Femur (tissue), 1 donor: ENCODE measurements at regions not wholly inside any gene's neighbourhood (a gene's known extent, or its start where the extent isn't known, plus 50 kb on each side); places are given as distances from the start of the nearest gene placed in this dataset.

Experiments used
- DNase-seq: peaks from one replicate; pipeline ENCODE4 v3.0.0-alpha.2; 2017

DNA sequence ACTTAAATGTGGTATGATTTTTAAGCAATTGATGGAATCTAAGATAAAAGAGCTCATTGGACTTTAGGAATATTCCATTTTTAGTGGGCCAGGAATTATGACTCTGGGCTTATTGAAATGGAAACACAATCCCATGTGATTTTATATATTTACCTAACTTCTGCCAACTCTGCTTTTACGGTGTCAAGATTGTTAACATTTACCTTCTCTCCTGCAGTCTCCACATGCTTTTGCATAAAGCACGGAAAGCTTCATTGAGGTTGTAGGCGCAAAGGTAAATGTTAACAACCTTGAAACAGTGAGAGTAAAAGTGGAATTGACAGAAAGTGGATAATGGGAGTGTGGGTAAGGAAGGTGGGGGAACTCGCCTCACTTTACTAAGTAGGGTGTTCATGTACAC, 468.1 kb downstream of the PMP22 start:
- DNase-seq: no peak

DNA sequence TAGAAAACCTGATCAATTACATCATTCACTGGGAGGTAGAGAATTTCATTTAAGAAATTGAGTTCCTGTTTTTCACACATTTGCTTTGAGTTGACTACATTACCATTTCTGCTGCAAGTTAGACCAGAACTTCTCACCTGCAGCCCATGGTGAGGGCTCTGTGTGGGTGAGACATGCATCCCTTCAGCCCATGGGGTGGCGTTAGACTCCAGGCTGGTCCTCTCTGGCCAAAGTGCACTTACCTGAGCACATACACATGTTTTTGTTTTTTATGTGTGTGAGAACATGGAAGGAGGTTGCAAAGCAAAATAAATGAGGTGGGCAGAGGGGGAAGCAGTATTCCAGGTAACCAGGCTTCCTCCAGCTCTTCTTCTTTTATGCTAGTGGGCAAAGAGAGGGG, 470.2 kb downstream of the PMP22 start:
- no peak for DNase-seq

DNA sequence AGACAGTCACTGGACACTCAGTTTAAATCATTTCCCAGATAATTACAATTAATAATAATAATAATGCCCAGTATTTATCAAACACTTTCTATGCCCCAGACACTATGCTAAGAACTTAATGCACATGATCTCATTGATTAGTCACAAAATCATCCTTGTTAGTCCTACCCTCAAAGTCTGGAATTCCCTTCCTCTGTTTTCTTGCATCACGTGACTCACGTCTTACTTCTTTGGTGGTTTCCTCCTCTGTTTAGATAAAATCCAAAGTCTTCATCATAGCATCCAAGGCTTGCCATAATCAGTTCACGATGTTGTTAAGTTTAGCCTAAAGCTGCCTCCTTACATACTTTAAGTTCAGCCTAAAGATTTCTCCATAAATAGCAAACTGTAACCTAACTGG, 471.9 kb downstream of the PMP22 start:
- no peak for DNase-seq

DNA sequence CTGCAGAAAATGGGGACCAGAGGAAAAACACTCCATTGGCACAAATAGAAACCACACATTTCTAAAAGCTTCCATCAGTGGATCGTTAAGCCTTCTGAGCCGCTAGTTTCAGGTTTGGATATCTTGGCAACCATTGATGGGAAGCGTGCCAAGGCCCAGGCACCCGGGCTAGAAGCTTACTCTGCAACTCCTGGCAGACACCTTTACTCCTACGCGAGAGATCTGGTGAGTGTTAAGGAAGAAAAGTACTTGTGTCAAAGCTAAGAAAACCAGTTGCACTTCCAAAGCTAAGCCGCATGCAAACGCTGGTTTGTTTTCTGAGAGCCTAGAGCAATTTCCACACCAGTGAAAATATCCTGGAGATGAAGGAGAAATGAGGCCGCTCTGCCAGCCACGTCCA, 472.4 kb downstream of the PMP22 start:
- peak; percentile 59 for DNase-seq

DNA sequence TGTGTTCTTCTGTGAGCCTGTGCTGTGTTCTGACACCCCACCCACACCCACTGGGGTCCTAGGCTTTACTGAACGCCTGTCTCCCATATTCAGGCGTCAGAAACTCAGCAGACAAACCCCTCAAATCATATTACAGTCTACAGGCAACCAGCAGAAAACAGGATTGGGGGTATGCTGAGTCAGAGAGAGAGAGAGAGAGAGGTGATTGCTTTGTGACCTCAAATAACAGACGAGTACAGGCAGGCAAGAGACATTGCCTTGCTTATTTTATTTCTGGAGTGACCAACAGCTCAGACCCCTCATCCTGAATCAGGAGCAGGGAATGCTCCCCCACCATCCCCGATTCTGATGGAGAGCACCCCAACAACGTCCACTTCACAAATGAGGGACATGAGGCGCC, 473.9 kb downstream of the PMP22 start:
- DNase-seq: no peak

DNA sequence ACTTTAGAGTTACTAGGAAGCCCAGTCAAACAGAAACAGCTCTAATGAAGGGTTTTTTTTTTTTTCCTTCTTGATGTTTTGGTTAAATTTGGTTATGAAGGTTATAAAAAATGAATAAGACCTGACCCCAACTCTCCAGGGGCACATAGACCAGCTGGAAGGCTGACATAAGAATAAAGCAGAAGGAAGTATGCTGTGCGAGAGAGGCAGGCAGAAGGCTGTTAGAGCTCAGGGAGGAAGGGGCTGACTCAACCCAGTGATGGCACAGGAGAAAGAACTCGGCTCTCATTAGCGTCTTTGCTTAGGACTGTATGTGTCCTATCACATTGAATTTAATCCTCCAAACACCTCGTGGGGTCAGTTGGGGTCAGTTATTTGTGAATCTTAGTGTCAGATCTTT, 474.6 kb downstream of the PMP22 start:
- peak; percentile 38 for DNase-seq

DNA sequence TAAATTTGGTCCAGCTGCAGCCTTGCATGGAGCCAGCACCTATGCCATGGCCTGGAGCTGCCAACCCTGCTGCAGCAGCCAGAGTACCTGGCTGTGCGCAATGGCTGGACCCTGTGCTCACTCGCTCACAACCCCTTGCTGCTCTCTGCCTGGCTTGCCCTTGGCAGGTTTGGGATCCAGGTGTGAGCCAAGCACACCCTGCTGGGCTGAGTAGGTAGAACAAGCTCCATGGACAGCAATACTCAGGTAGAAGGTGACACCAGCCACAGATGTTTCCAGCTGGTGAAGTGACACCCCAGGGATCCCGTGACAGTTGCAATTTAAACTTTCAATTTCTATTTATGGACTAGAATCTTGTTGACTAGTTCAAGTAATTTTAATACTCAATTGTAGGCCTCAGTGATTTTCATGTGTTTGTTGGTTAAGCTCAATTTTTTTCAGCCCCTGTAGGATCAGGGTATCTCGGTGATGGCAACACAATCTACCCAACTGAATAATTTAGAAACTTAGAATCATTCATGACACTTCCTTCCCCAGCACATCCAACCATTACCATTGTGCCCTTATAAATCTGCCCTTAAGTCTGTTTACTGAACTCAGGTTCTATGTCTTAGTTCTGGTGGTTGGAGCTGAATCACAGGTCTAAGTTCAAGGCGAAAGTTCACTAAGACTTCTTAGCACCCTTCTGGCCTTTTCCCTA, 480.0 kb downstream of the PMP22 start:
- DNase-seq: no peak

DNA sequence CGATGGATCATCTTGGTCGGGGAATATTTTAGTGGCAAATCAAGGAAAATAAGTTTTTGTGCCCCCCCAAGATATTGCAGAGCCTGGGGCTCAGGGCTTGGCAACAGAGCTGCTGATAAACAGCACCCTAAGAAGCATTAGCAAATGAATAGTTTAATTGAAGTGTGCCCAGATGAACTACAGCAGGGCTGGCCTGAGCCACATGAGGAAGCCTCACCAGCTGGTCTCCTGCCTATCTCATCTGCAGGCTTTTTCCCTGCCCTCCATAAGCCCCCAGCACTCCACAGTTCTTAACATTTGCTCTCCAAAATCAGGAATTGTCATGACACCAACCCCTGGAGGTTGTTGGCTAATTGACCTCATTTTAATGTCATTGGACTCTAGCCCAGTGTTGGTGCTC, 480.2 kb downstream of the HS3ST3B1 start:
- no peak for DNase-seq

DNA sequence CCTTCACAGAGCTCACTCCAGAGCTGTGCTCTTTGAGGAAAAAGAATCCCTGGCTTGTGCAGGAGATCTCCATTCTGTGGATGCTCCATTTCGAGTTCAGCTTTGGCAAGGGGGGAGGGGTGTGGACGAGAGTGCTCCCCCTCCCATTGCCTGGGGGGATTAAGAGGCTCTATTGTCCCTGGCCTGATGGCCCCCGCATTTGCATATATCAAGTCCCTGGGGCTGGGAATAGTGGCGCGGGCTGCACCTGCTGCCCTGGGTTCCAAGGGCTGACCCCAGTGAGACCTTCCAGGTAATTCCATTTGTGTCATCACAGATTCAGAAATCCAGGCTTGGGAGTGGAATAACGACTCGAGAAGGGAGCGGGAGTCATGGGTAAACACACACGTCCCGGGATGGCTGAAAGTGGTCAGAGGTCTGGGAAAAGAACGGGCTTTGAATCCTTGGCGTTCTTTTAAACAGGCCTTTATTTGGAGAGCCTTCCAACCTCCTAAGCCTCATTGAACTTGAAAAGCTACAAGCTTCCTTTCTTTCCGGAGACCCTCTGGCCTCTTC, 479.3 kb downstream of the HS3ST3B1 start:
- no peak for DNase-seq

DNA sequence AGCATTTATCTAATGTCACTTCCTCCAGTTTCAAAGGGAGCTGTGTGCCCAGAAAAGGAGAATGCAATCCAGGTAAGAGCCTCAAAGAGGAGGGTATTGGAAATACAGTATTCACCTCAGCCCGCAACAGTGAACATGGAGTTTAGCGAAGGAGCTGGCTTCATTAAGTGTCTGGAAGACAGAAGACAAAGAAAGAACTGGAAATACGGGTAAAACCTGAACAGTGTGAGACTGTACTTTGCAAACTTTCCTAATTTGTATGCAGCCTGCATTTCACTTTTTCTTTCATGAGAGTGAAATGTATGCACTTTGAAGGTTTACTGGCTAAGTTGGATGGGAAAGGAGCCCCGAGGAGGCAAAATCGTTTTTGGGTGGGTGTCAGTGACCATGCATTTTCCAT, 478.4 kb downstream of the HS3ST3B1 start:
- no peak for DNase-seq

DNA sequence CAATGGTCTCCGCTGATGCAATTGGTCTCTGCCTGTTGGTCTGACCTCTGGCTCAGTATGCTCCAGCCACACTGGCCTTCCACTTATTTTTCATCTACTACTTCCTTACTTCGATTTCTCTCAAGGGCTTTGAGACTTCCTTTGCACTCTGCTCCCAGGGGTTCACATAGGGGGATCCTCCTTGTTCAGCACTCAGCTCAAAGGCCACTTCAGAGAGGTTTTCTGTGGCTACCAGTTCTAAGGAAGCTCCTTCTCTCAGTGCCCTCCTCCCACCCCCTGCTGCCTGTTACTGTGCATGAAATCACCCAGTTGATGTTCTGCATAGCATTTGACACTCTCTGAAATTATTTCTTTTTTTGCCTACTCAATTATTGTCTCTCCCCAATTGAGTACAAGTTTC, 476.4 kb downstream of the HS3ST3B1 start:
- DNase-seq: no peak

DNA sequence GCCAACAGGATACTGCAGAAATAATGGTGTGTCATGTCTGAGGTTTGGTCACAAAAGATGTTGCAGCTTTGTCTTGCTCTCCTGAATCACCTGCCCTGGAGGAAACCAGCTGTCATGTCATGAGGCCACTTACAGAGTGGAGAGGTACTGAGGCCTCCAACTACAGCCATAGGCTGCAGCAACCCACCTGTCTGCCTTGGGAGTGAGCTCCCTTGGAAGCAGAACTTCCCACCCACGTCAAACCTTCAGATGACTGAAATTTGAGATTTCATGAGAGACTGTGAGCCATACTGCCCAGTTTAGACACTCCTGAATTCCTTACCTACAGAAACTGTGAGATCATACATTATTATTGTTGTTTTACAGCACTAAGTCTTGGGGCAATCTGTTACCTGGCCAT, 475.9 kb downstream of the HS3ST3B1 start:
- DNase-seq: no peak

DNA sequence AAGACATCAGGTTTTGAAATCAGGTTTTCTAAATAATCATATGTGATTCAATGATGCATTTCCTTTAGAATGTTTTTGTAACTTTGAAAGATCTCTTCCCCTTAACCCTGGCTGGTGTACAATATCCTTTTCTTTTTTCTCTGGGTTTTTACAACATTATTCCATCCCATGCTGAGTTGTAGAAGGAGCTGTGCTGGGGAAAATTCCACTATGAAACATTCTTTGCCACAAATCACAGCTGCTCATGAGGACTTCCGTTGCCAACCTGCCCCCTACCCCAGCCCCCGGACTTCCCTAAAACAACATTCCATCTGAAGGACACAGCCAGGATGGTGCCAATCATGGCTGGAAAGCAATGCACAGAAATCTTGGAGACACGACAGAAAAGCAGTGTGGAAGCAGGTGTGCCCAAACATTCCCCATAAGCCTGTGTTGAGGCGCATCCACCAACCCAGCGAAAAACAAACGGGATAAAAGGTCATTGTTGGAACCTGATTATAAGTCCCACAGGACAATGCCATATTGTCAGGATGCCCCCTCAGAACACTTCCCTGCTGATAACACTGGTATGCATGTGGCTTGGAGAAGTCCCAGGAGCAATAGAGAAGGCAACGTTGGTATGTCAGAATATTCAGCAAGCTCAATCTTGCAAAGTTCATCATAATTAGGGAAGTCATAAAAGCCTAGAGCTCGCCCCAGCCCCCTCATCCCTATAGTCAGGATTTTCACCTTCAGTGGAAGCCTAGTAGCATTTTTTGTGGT, 475.0 kb downstream of the HS3ST3B1 start:
- peak; percentile 36 for DNase-seq

DNA sequence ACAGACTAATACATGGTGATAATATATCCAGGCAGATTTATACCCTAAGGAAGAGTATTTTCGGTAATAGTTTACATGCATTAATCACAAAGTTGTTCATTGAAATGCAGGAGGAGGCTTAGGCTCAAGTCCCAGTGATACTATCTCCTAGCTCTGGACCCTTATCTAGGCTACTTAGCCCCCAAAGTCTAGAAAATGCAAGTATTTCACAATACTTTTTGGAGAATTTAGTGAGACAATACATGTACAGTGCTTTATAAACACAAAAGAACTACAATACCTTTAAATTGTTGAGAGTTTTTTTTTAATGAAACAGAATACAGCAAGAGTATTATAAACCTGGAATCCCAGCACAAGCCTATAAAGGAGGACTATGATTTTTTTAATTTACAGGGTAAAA, 473.9 kb downstream of the HS3ST3B1 start:
- DNase-seq: no peak

DNA sequence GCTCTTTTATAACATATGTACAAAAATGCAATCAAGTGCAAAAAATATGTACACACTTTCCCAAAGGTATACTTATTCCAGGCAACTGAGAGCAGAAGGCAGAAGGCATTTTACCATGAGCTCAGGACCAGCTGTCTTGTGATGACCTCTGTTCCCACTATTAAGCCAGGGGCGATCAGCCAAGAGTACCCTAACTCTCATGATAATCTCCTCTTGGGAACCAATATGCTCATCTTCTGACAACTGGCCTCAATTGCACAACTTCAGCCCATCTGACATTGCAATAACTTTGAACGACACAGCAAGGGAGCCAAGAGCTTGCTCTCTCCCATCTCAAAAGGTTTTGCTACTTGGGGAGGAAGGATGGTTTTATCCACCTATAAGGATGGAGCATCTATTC, 471.9 kb downstream of the HS3ST3B1 start:
- no peak for DNase-seq

DNA sequence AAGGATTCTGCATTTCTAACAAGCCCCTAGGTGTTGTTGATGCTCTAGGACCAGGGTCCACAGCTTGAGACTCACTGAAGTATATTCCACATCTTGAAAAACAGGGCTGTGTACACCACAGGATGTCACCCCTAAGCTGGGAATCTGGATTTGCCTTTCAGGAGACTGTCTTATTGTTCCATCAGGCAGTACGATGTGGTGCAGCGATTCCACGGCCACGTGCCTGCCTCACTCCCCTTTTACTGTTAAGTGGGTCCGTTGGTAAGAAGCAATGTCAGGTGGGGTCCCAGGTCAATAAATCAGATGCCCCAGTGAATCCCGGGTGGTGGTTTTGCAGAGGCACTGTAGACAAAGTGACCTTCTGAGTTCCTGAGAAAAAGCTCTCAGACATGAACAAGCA, 470.7 kb downstream of the HS3ST3B1 start:
- DNase-seq: no peak

DNA sequence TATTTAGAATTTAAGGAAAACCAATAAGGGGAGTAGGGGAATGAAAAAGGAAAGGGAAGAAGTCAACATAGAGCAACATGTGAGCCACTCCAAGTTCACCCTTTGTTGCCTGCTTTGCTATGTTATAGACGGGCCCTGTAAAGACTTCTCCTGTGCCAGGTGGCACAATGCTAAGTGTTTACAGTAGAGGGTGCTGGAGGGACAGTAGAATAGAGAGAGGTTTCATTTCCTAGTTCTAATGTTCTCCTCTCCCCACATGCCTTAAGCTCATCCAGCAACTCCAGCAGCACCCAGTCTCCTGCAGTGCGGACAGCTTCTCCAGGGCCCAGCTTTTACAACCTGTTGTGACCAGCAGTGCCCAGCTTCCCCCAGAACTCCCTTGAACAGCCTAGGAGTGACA, 468.0 kb downstream of the HS3ST3B1 start:
- DNase-seq: no peak

DNA sequence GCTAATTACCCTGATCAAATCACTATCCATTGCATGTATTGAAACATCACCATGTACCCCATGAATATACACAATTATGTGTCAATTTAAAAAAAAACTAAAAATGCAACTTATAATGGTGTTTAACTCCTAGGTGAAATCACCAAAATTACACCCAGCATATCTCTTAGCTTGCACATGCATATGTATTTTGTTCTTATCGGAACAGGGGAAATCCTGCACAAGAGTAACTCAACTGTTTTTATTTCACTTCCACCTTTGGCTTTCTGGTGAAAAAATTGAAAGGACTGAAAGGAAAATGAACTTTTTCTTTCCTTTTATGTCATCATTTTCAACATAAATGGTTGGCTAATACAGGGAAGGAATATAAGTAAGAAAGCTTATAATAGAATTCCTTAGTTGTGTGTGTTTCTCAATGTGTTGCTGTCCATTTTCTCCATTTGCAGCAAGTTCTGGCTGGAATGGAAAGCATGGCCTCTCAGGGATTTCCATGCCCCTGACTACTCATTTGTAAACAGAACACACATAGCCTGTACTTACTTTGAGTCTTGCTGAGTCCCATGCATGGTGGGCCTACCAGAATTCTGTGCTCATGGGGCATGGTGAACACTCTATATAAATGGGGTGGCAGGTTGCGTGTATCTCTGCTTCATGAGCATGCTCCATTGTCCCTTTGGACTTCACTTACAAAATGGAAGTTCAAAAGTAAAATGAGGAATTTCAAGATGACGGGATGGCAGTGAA, 462.0 kb downstream of the HS3ST3B1 start:
- DNase-seq: no peak

DNA sequence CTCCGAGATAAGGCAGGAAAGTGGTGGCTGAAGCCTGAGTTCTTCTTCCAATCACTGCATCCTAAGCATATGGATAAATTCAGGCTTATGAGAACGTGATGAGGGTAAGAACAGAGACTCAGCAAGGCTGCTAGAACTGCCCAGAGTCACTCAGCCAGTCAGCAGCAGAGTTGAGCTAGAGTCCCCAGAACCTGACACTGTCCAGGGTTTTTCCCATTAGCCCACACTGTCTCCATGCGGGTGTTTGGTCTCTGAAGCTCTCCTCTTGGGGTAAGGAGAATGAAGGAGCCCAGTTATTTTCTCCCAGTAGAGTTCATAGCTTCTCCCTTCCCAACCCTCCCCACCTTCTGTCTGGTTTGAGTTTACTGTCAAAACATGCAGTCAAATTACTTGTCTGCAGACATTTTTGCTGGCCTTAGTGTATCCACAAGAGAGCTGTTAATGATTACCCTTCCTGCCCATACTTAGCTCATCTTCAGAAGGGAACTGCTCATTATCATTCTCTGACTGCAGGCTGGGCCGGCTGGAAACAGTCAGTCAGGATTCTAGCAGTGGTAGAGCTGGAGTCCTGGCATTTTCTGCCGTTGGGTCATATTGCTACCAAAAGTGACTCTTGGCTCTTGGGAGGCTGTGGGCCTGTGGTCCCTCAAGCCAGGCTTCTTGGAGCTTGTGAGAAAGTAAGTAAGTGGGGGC, 460.0 kb downstream of the HS3ST3B1 start:
- DNase-seq: peak; percentile 24

DNA sequence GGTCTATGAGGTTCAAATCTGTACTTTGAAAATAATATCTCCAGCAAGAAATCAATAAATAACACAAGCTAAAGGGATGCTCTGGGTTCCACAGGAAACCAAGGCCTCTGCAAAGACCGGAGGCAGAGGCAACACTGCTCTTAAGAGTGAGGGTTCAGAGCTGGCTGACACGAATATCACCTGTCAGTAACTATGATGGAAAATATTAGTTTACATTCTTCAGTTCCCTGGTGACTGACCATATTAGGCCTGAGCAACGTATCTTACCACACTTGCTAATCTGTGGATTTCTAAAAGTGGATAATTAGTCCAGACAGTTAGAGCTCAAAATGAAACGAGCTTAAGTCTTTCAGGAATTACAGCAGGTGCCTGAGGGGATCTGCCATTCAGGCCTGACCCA, 459.3 kb downstream of the HS3ST3B1 start:
- no peak for DNase-seq

DNA sequence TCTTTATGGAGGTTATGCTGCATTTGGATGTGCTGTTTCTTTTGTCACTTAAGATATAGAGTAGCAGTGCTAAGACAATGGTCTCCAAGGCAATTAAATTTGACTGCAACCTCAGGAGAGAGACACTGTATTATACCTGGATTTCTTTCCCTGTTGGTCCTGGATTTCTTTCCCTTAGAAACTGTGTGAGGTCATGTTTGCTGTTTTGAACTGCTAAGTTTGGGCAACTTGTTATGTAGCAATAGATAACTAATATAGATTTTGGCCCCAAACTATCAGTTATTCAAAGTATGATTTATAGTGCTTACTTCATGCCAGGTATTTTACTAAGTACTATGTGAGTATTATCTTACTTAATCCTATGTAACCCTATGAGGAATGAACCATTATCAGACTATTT, 458.4 kb downstream of the HS3ST3B1 start:
- DNase-seq: no peak

DNA sequence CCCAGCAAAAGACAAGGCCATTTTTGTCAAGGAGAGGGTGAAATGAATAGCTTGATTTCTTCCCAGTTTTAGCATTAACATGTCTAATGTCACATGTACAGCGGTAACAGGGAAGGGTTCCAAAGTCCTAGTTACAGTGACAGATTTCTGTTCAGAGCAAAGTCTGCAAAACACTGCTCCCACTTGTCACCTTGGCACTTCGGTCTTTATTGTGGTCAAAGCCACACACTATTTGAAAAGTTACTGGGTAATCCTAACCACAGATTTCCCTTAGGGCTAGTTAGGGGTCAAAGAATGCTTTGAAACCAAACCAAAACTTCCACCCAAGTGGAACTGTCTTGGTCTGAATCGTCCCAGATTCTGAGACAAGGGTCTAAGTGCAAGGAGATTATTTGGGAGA, 455.6 kb downstream of the HS3ST3B1 start:
- DNase-seq: no peak

DNA sequence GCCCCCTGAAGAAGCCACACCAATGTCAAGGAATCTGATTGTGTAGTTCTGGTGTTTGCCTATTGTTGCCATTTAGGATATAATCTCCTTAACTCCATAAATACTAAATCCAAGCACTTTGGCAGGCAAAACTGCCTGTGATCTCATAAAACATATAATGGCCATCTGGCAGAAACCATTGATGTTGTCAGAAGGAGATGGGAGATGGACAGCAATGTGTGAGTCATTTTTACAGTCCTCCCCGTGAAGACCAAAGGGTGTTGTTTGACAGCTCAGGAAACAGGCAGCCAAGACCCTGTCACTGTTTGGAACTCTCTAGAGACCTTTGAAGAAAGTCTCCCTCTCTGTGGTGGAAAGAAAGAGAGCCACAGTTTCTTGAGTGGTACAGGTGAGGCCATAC, 454.1 kb downstream of the HS3ST3B1 start:
- DNase-seq: no peak
